HG02623 (cell line): ENCODE measurements at regions not wholly inside any gene's neighbourhood (a gene's known extent, or its start where the extent isn't known, plus 50 kb on each side); places are given as distances from the start of the nearest gene placed in this dataset.

Experiments
- ATAC-seq: cut with Tn5 transposase; IDR thresholded peaks from one replicate; pipeline ENCODE4 v1.9.1; 2021; ENCODE audit warnings: moderate library complexity; ENCODE audit not compliant: unreplicated experiment

GRCh38 chr12:67425394-67425793 lies 156.2 kb downstream of the CAND1 start:
- no peak for ATAC-seq

GRCh38 chr12:67426067-67426466 lies 156.9 kb downstream of the CAND1 start:
- ATAC-seq: no peak

DNA sequence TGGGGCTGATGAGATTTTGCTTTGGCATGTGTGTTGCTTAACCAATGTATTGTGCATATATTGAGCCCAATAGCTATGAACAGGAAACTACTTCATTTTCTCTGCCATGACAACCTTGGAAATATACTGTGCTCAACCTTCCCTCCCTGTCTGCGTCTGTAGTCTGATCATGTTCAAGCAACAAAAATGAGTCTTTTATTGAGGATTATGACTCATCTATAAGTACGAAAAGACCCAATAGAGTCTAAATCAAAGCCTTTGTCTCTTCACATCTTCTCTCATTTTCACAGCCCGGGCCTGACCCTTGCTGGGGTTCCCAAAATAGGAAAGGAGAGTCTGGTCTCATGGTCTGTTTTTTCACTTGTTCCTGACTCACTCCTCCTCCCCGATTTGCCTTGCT lies 158.2 kb downstream of the CAND1 start:
- ATAC-seq: no peak

DNA sequence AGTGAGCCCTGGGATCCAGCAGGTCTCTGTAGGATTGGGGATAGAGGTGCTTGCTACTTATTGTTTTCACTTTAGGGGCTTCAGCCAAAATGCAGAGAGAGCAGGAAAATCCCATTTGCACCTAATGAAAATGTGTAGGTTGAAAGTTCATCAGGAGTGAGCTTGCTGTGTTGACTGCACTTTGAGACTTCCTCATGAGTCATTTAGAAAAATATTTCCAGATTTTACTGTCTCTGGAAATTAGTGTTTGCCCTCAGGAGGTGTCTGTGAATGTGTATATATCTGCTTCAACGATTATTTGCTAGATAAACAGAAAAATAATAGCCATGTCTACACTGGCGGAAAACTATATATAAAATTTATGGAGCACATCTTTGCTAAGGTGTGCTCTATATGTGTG lies 159.3 kb downstream of the CAND1 start:
- ATAC-seq: no peak

GRCh38 chr12:67430708-67431335 lies 161.7 kb downstream of the CAND1 start:
- no peak for ATAC-seq

DNA sequence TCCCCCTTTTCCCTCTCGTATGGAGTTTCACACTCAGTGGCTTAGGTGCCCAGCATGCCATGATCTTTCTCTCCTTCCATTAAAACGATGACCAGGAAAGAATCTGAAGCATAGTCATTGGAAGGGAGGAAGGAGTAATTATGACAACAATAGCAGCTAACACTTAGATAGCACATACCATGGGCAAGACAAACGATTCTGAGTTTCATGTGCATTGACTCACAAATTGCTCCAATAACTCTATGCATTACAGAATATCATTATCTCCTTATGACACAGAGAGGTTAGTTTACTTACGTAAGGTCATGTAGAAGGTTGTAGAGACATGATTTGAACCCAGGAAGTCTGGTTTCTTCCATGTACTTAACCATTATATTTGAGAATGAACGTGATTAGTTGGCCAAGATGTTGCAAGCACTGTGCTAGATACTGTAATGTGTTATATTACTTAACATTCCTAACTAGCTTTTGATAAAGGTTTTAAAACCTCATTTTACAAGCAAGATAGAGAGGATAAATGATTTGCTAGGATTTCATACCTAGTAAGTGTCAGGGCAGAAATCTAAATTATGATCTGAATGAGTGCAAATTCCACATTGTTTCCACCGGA lies 162.4 kb downstream of the CAND1 start:
- ATAC-seq: no peak

- ATAC-seq: peak; percentile 80
Observed at GRCh38 chr12:67433385-67434175, 164.4 kb downstream of the CAND1 start.

- no peak for ATAC-seq
Observed at GRCh38 chr12:67434671-67435370, 165.7 kb downstream of the CAND1 start.

GRCh38 chr12:67436230-67436629 lies 167.1 kb downstream of the CAND1 start:
- ATAC-seq: no peak

DNA sequence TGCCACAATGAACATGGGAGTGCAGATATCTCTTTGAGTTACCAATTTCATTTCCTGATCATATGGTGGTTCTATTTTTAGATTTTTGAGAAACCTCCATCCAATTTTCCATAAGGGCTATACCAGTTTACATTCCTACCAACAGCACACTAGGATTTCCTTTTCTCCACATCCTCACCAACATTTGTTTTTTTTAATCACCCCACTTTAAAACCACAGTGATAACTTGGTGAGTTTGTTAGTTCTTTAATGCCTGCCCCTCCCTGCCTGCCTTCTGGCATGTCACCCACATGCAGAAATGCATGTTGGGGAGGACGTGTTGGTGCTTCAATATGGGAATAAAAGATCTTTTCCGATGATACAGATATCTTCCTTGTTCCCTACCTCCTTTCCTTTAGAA lies 167.9 kb downstream of the CAND1 start:
- no peak for ATAC-seq

GRCh38 chr12:67439611-67440010 lies 170.5 kb downstream of the CAND1 start:
- ATAC-seq: no peak

GRCh38 chr12:67441736-67442346 lies 172.7 kb downstream of the CAND1 start:
- peak; percentile 90 for ATAC-seq

GRCh38 chr12:67442347-67442841 lies 173.2 kb downstream of the CAND1 start:
- no peak for ATAC-seq

- ATAC-seq: no peak
Observed at GRCh38 chr12:67442896-67443295, 173.7 kb downstream of the CAND1 start.

- ATAC-seq: no peak
Observed at GRCh38 chr12:67444542-67444941, 175.4 kb downstream of the CAND1 start.

GRCh38 chr12:67446716-67447115 lies 177.6 kb downstream of the CAND1 start:
- ATAC-seq: no peak

- no peak for ATAC-seq
Observed at GRCh38 chr12:67447180-67447579, 178.0 kb downstream of the CAND1 start.

DNA sequence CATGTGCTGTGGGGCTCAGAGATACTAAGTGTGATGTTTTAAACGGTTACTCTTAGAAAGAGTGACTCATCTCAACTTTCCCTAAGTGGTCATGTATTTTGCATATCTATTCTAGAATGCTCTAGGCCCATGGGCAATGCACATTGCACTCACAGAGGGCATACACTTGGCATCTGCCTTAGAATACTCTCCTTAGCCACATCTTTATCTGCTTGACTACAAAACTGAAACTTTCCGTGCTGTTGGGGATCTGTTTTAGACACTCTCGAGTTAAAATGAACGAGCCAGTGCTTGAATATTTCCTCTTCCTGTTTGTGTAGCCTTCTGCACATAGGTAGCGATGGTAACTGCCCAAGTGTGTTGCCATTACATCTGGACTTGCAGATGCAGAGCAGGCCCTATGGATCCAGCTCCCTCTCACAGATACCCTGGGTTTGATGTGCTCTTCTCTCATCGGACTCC lies 180.5 kb downstream of the CAND1 start:
- ATAC-seq: peak; percentile 75

GRCh38 chr12:67450441-67450840 lies 181.3 kb downstream of the CAND1 start:
- ATAC-seq: no peak

DNA sequence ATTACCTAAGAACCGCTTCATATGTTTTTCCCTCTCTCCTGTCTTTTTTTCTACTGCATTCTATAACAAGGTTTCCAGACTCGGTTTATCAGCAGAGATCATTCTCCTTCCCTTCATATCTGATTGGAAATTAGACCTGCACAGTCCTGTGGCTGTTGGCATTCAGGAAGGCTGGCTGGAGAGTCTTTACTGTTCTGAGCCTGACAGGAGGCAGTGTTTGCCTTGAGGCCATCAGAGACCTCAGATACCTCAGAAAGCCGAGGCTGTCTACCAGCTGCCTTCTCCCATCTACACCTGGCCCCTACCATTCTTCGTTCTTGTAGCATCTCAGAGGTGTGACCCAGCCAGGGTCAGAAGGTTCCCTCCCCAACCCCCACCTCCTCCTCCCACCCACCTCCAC lies 182.0 kb downstream of the CAND1 start:
- no peak for ATAC-seq
